Neural progenitor cell (in vitro differentiated cells): ENCODE measurements at regions not wholly inside any gene's neighbourhood (a gene's known extent, or its start where the extent isn't known, plus 50 kb on each side); places are given as distances from the start of the nearest gene placed in this dataset.
"Not testable (repeated sequence)": the region's sequence is repeated elsewhere in the genome, so short reads cannot be mapped to it uniquely, and the experiment has no call there.

ENCODE experiments used
- CTCF ChIP-seq: fragments of 200-600 bp; sonication (generic); IDR thresholded peaks from 2 replicates; pipeline ENCODE4 v1.5.1; 2017; ENCODE audit warnings: antibody characterized with exemption, mild to moderate bottlenecking
- EZH2 ChIP-seq: fragments of 200-600 bp; sonication (generic); IDR thresholded peaks from 2 replicates; pipeline ENCODE4 v1.6.1; 2017; ENCODE audit warnings: antibody characterized with exemption, mild to moderate bottlenecking, moderate library complexity
- EZH2phosphoT487 ChIP-seq: fragments of 200-600 bp; sonication (generic); IDR thresholded peaks from 2 replicates; pipeline ENCODE4 v1.6.1; 2017; ENCODE audit warnings: antibody characterized with exemption

GRCh38 chr6:157176-157575 lies 135.1 kb upstream of the DUSP22 start:
- peak; percentile 41 for TF ChIP-seq CTCF
- TF ChIP-seq EZH2phosphoT487, EZH2: not testable (repeated sequence)
